HepG2 (cell line): ENCODE measurements at regions not wholly inside any gene's neighbourhood (a gene's known extent, or its start where the extent isn't known, plus 50 kb on each side); places are given as distances from the start of the nearest gene placed in this dataset.

ENCODE experiments used
- BRCA1 ChIP-seq: sonication (generic); formaldehyde crosslinking; IDR thresholded peaks from 2 replicates; pipeline ENCODE4 v1.4.0; 2020; ENCODE audit warnings: missing genetic modification reagents
- CTCF ChIP-seq: sonication (generic); formaldehyde crosslinking; IDR thresholded peaks from 2 replicates; pipeline ENCODE4 v1.5.0; 2020; ENCODE audit warnings: mild to moderate bottlenecking, missing genetic modification reagents, moderate library complexity
- FOXA1 ChIP-seq, 2 experiments: fragments of 450-650 bp in 1 of 2; sonication (generic) in 1 of 2; formaldehyde crosslinking in 1 of 2; IDR thresholded peaks; 2 replicates each; pipeline versions ENCODE4 v1.4.0 to v1.6.1; 2016 to 2020; ENCODE audit warnings: missing genetic modification reagents in 1 of 2
- JARID2 ChIP-seq: sonication (generic); formaldehyde crosslinking; IDR thresholded peaks from 2 replicates; pipeline ENCODE4 v1.8.1; 2023; ENCODE audit warnings: missing genetic modification reagents, inconsistent platforms; ENCODE audit not compliant: insufficient replicate concordance
- RAD21 ChIP-seq: fragments of 450-650 bp; formaldehyde crosslinking; IDR thresholded peaks from 2 replicates; pipeline ENCODE4 v1.5.0; 2020; ENCODE audit warnings: mild to moderate bottlenecking
- SALL2 ChIP-seq: sonication (generic); formaldehyde crosslinking; IDR thresholded peaks from 2 replicates; pipeline ENCODE4 v1.8.1; 2023; ENCODE audit warnings: mild to moderate bottlenecking, missing genetic modification reagents, inconsistent platforms
- SETDB1 ChIP-seq: sonication (generic); formaldehyde crosslinking; IDR thresholded peaks from 2 replicates; pipeline ENCODE4 v1.5.1; 2020; ENCODE audit warnings: missing genetic modification reagents, mild to moderate bottlenecking, borderline replicate concordance
- SP1 ChIP-seq, 2 experiments: fragments of 450-650 bp in 1 of 2; sonication (generic) in 1 of 2; formaldehyde crosslinking in 1 of 2; IDR thresholded peaks; 2 replicates each; pipeline versions ENCODE4 v1.4.0 to v1.6.1; 2016 to 2020; ENCODE audit warnings: missing genetic modification reagents in 1 of 2
- ZFYVE20 ChIP-seq: sonication (generic); formaldehyde crosslinking; IDR thresholded peaks from 2 replicates; pipeline ENCODE4 v1.8.0; 2023; ENCODE audit warnings: low read depth, mild to moderate bottlenecking, moderate library complexity, missing genetic modification reagents, borderline replicate concordance
- ZMYM4 ChIP-seq: sonication (generic); formaldehyde crosslinking; IDR thresholded peaks from 2 replicates; pipeline ENCODE4 v1.8.1; 2023; ENCODE audit warnings: mild to moderate bottlenecking, missing genetic modification reagents
- ZNF776 ChIP-seq: sonication (generic); formaldehyde crosslinking; IDR thresholded peaks from 2 replicates; pipeline ENCODE4 v1.4.0; 2020; ENCODE audit warnings: mild to moderate bottlenecking, missing genetic modification reagents
- TF ChIP-seq, protein P1 (sequence below): sonication (generic); formaldehyde crosslinking; IDR thresholded peaks from 2 replicates; pipeline ENCODE4 v1.8.0; 2022; ENCODE audit warnings: mild to moderate bottlenecking, missing genetic modification reagents, moderate library complexity

DNA sequence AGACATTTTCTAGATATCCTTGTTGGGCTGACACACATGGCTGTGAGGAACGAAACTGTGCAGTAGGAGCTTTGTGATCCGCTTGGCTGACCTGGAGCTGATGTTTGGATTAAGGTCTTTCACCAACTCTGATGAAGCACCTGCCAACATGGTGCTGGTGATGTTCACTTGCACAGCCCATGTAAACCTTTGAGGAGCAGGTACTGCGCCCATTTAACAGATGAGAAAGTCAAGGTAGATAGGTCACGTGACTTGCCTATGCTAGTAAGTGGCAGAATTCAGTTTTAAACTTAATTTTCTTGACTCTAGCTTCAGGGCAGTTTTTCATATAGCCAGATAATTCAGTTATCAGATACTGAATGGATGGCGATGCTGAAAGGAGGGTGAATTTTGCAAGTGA lies 351.9 kb downstream of the RPS24 start:
- no peak for TF ChIP-seq ZNF776 (CRISPR knock-in tag)
- TF ChIP-seq CTCF (CRISPR knock-in tag), result no peak
- TF ChIP-seq, protein P1, sequence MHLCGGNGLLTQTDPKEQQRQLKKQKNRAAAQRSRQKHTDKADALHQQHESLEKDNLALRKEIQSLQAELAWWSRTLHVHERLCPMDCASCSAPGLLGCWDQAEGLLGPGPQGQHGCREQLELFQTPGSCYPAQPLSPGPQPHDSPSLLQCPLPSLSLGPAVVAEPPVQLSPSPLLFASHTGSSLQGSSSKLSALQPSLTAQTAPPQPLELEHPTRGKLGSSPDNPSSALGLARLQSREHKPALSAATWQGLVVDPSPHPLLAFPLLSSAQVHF (CRISPR knock-in tag), result no peak
- TF ChIP-seq SETDB1 (CRISPR knock-in tag), result no peak
- TF ChIP-seq RAD21 (CRISPR knock-in tag), result no peak
- no peak for TF ChIP-seq JARID2 (CRISPR knock-in tag)
- TF ChIP-seq BRCA1 (CRISPR knock-in tag), result no peak
- TF ChIP-seq FOXA1 (IDR thresholded peaks at IDR 0.05), result no peak
- no peak for TF ChIP-seq FOXA1 (CRISPR knock-in tag; IDR thresholded peaks at IDR 0.05)
- TF ChIP-seq ZFYVE20 (CRISPR knock-in tag), result no peak
- TF ChIP-seq SALL2 (CRISPR knock-in tag), result no peak
- TF ChIP-seq SP1 (IDR thresholded peaks at IDR 0.05), result no peak
- no peak for TF ChIP-seq SP1 (CRISPR knock-in tag; IDR thresholded peaks at IDR 0.05)
- no peak for TF ChIP-seq ZMYM4
